SK-N-MC (cell line): ENCODE measurements at regions not wholly inside any gene's neighbourhood (a gene's known extent, or its start where the extent isn't known, plus 50 kb on each side); places are given as distances from the start of the nearest gene placed in this dataset.

Experiments
- EZH2 ChIP-seq: fragments of 200-600 bp; sonication (generic); IDR thresholded peaks from one replicate; pipeline ENCODE4 v1.6.1; 2017; ENCODE audit warnings: antibody characterized with exemption
- FOXP2 ChIP-seq: optimal IDR thresholded peaks from 2 replicates; pipeline ENCODE3; 2011; ENCODE audit warnings: mild to moderate bottlenecking, moderate library complexity; ENCODE audit not compliant: insufficient read depth; ENCODE audit errors: extremely low read length, control extremely low read depth
- POLR2AphosphoS5 ChIP-seq: IDR thresholded peaks from 2 replicates; pipeline ENCODE4 v1.6.1; 2012; ENCODE audit warnings: mild to moderate bottlenecking, low read depth, low read length, borderline replicate concordance

DNA sequence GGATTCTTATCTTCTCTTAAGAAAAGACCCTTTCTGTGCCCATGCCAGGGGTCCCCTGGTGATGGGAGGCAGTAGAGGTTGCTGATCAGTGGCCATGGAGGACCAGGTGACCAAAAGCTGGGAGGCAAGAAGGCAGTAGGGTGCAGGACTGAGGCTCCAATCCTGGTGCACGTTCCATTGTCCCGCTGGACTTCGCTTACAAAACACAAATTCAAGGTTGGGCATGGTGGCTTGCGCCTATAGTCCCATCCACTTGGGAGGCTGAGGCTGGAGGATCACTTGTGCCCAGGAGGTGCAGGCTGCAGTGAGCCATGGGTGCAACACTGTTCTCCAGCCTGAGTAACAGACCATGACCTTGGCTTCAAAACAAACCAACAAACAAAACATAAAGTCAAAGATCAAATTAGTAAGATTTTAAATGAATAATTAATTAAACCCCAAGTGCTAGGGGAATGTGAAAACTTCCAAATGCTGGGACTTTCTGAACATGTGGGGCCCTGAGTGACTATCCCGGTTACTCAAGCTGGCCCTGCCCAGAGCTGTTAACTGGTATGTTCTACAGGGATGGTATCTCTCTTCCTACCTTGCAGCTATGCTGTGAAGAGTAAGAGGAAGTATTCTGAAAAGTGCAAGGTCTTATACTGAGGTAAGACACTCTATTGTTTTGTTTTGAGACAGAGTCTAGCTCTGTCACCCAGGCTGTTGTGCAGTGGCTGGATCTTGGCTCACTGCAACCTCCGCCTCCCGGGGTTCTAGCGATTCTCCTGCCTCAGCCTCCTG, 97.6 kb downstream of the LYZL2 start:
- no peak for TF ChIP-seq EZH2
- no peak for TF ChIP-seq POLR2AphosphoS5
- TF ChIP-seq FOXP2 = no peak
